Panc1 (cell line): ENCODE measurements at regions not wholly inside any gene's neighbourhood (a gene's known extent, or its start where the extent isn't known, plus 50 kb on each side); places are given as distances from the start of the nearest gene placed in this dataset.

Experiments used
- ATAC-seq: fragments of 200-7000 bp; cut with Tn5 transposase; 2 replicates; pipeline ENCODE4 v1.9.1; 2020; ENCODE audit warnings: mild to moderate bottlenecking, moderate library complexity
- BruUV-seq: library from RNA; stranded (reverse); fragments of 400-500 nt; replicated peaks from 2 replicates; lab custom pipeline; 2021; lab: Mats Ljungman, UMichigan
- CTCF ChIA-PET: fragments of 300-600 bp; sonication (Branson Sonifier 250); formaldehyde crosslinking; loops from one replicate; lab custom pipeline; 2022; ENCODE audit warnings: antibody characterized with exemption; lab: Charles Lee
- POLR2A ChIA-PET: fragments of 300-600 bp; sonication (Branson Sonifier 250); formaldehyde crosslinking; loops from one replicate; lab custom pipeline; 2022; ENCODE audit warnings: antibody characterized with exemption; lab: Charles Lee
- DNase-seq: peaks from one replicate; pipeline ENCODE4 v3.0.0-alpha.2; 2010; ENCODE audit warnings: low read depth, low spot score
- H3K27ac ChIP-seq: 2 replicates; pipeline ENCODE4 v1.5.1; 2011; ENCODE audit warnings: mild to moderate bottlenecking, low read length, inconsistent platforms
- H3K27me3 ChIP-seq: fragments of 200-500 bp; sonication (Bioruptor generic); 2 replicates; pipeline ENCODE4 v1.6.0; 2014; ENCODE audit warnings: low read length, inconsistent platforms; ENCODE audit not compliant: control insufficient read depth, insufficient read depth
- H3K36me3 ChIP-seq: fragments of 200-500 bp; sonication (Bioruptor generic); 2 replicates; pipeline ENCODE4 v1.5.1; 2014; ENCODE audit warnings: inconsistent platforms, mild to moderate bottlenecking, low read length, moderate library complexity; ENCODE audit not compliant: control insufficient read depth, insufficient read depth
- H3K4me1 ChIP-seq: 2 replicates; pipeline ENCODE4 v1.5.1; 2011; ENCODE audit warnings: inconsistent platforms, mild to moderate bottlenecking, low read length, moderate library complexity; ENCODE audit not compliant: control insufficient read depth, insufficient read depth
- H3K4me3 ChIP-seq, 2 experiments: 2 replicates each; pipeline ENCODE4 v1.5.1; 2011 to 2012; ENCODE audit warnings: low read depth in 2 of 2, low read length in 2 of 2, mild to moderate bottlenecking in 2 of 2, inconsistent platforms in 1 of 2, moderate library complexity in 1 of 2
- H3K9me3 ChIP-seq: fragments of 200-500 bp; sonication (Bioruptor generic); 2 replicates; pipeline ENCODE4 v1.5.1; 2014; ENCODE audit warnings: low read depth, mild to moderate bottlenecking, inconsistent platforms, low read length, moderate library complexity; ENCODE audit not compliant: control insufficient read depth, insufficient read depth
- POLR2AphosphoS5 ChIP-seq: IDR thresholded peaks from 2 replicates; pipeline ENCODE4 v1.6.1; 2012; ENCODE audit warnings: mild to moderate bottlenecking, low read depth, low read length, moderate library complexity
- SIN3A ChIP-seq: IDR thresholded peaks from 2 replicates; pipeline ENCODE4 v1.6.1; 2012; ENCODE audit warnings: low read depth, mild to moderate bottlenecking, low read length, moderate library complexity, borderline replicate concordance; ENCODE audit not compliant: insufficient read depth
- TCF7L2 ChIP-seq: IDR thresholded peaks from 2 replicates; pipeline ENCODE4 v1.6.1; 2011; ENCODE audit warnings: mild to moderate bottlenecking, low read depth, low read length, inconsistent platforms
- in situ Hi-C: cut with HindIII; loops from 2 replicates; pipeline ENCODE4 v1.10.0; 2016; ENCODE audit warnings: low sequenced_read_pairs, low pct_unique_long_range_greater_than_20kb
- intact Hi-C: fragments of 100-400 bp; cut with micrococcal nuclease; formaldehyde crosslinking; loops from one replicate; pipeline ENCODE4 v1.10.0; 2022; ENCODE audit not compliant: unreplicated experiment
- TF ChIP-seq, protein P1 (sequence below): fragments of 450-650 bp; IDR thresholded peaks from 2 replicates; pipeline ENCODE4 v1.5.1; 2017; ENCODE audit warnings: mild to moderate bottlenecking
- TF ChIP-seq, protein P2 (sequence below), 2 experiments: IDR thresholded peaks; 2 replicates each; pipeline ENCODE4 v1.6.1; 2011 to 2012; ENCODE audit warnings: low read depth in 2 of 2, control low read depth in 1 of 2, low read length in 1 of 2, mild to moderate bottlenecking in 1 of 2, moderate library complexity in 1 of 2; ENCODE audit not compliant: insufficient read depth in 1 of 2

DNA sequence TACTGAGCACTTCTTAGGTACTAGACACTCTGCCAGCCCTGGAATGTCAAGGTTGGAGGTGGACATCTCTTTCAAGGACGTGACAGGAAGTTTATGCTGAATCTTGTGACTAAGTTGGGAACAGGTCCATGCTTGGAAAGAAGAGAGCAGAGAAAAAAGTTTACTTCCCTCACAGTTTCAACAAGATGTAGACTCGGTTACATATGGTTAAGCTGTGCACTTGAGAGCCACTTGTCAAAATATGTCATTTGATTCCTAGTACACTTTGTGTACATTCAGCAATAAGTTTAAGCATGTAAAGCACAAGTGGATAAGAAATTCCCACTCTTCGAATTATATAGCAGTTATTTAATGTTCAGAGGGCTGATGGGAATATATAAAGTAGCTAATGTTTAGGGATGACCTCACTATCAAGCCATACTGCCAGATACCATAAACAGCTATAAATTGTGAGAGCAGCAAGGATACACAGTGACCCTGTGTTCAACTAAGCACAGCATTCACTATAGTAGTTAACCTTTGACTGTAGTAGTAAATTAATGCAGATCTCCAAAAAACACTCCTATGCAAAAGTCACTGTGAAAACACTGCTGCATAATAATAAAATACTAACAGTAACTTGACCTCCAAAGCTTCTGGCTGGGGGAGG is 1944.6 kb upstream of the WWC1 start:
- Histone ChIP-seq H3K4me1 (no peaks in the 10 kb centered on the region), H3K27ac (no peak overlapping the region), H3K9me3 (no peaks in the 10 kb centered on the region), H3K36me3 (no peaks in the 10 kb centered on the region), H3K4me3 (no peak overlapping the region), H3K27me3 (no peaks in the 10 kb centered on the region)
- intact Hi-C loops (no loop called here), in situ Hi-C loops (no loop called here)
- DNase-seq (no peak), ATAC-seq (no peak)
- POLR2A ChIA-PET: no interaction called here
- no TSS peak for BruUV-seq
- CTCF ChIA-PET: no interaction called here
- no peak for TF ChIP-seq POLR2AphosphoS5
- TF ChIP-seq, protein P1, sequence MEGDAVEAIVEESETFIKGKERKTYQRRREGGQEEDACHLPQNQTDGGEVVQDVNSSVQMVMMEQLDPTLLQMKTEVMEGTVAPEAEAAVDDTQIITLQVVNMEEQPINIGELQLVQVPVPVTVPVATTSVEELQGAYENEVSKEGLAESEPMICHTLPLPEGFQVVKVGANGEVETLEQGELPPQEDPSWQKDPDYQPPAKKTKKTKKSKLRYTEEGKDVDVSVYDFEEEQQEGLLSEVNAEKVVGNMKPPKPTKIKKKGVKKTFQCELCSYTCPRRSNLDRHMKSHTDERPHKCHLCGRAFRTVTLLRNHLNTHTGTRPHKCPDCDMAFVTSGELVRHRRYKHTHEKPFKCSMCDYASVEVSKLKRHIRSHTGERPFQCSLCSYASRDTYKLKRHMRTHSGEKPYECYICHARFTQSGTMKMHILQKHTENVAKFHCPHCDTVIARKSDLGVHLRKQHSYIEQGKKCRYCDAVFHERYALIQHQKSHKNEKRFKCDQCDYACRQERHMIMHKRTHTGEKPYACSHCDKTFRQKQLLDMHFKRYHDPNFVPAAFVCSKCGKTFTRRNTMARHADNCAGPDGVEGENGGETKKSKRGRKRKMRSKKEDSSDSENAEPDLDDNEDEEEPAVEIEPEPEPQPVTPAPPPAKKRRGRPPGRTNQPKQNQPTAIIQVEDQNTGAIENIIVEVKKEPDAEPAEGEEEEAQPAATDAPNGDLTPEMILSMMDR: no peak
- TF ChIP-seq, protein P2, sequence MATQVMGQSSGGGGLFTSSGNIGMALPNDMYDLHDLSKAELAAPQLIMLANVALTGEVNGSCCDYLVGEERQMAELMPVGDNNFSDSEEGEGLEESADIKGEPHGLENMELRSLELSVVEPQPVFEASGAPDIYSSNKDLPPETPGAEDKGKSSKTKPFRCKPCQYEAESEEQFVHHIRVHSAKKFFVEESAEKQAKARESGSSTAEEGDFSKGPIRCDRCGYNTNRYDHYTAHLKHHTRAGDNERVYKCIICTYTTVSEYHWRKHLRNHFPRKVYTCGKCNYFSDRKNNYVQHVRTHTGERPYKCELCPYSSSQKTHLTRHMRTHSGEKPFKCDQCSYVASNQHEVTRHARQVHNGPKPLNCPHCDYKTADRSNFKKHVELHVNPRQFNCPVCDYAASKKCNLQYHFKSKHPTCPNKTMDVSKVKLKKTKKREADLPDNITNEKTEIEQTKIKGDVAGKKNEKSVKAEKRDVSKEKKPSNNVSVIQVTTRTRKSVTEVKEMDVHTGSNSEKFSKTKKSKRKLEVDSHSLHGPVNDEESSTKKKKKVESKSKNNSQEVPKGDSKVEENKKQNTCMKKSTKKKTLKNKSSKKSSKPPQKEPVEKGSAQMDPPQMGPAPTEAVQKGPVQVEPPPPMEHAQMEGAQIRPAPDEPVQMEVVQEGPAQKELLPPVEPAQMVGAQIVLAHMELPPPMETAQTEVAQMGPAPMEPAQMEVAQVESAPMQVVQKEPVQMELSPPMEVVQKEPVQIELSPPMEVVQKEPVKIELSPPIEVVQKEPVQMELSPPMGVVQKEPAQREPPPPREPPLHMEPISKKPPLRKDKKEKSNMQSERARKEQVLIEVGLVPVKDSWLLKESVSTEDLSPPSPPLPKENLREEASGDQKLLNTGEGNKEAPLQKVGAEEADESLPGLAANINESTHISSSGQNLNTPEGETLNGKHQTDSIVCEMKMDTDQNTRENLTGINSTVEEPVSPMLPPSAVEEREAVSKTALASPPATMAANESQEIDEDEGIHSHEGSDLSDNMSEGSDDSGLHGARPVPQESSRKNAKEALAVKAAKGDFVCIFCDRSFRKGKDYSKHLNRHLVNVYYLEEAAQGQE (IDR thresholded peaks at IDR 0.05; ENCODE audit: insufficient read depth in 1 of 2, low read depth in 2 of 2, low read length in 1 of 2): no peak
- TF ChIP-seq SIN3A: no peak
- no peak for TF ChIP-seq TCF7L2

DNA sequence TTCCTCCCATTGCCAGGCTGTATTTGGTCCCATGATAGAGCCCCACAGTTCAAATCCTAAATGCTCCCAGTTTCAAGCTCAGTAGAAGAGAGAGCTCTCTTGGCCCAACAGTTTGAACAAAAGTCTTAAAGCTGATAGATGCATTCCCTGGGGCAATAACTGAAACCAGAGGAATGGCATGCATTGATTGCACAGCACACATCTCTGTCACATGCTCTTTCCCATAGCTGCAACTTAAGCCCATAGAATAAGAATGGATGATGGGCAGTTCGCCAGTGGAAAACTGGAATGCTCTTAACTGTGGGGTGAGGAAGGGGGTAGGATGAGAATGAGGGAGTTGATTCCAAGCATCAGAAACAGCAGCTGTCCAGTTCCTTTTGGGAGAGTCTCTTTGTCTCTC is 1942.4 kb upstream of the WWC1 start:
- Histone ChIP-seq H3K4me1 (no peaks in the 10 kb centered on the region), H3K27ac (no peak overlapping the region), H3K27me3 (no peaks in the 10 kb centered on the region), H3K4me3 (no peak overlapping the region), H3K9me3 (no peaks in the 10 kb centered on the region), H3K36me3 (no peaks in the 10 kb centered on the region)
- no TSS peak for BruUV-seq
- TF ChIP-seq SIN3A: no peak
- TF ChIP-seq, protein P2 (IDR thresholded peaks at IDR 0.05; ENCODE audit: insufficient read depth in 1 of 2, low read depth in 2 of 2, low read length in 1 of 2): no peak
- TF ChIP-seq, protein P1: no peak
- no peak for TF ChIP-seq TCF7L2
- TF ChIP-seq POLR2AphosphoS5: no peak
- intact Hi-C loops (no loop called here), in situ Hi-C loops (no loop called here)
- ChIA-PET CTCF (no interaction called here), POLR2A (no interaction called here)
- DNase-seq (no peak), ATAC-seq (no peak)
